ENCODE measurements at regions not wholly inside any gene's neighbourhood (a gene's known extent, or its start where the extent isn't known, plus 50 kb on each side); places are given as distances from the start of the nearest gene placed in this dataset.

DNA sequence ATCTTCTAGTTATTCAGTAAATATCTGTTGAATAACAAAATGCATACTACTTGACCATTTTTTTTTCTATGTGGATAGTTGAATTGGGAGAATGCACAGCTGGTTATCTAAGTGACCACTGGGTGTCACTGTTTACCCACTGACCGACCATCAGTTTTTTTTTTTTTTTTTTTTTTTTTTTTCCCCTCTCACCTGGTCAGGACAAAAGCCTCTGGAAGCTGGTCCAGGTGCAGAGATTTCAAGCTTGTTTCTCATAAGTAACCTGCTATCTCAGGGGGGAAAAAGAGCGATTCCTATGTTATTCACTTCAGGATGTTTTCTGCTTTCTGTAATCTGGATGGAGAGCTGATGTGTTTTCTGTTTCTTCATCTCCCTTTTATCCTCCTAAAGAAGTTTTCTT, 256.0 kb downstream of the DCDC2C start:
- peaks cover 6% of the 10 kb centered on the region for H3K27me3 Mint-ChIP-seq (ENCODE audit: insufficient read depth, unreplicated experiment)
- ChIA-PET POLR2A (interaction anchor here (0.7 kb wide), 1 partner anchor 71 kb away, joined by 3 read pairs; no protein-coding TSS in a partner anchor), CTCF (interaction anchor here (0.6 to 1.2 kb wide), 13 partner anchors 13 to 1163 kb away, joined by 3 to 8 read pairs (median 4); no protein-coding TSS in a partner anchor)
- H3K27ac Mint-ChIP-seq (ENCODE audit: unreplicated experiment): no peak overlapping the region
- no peaks in the 10 kb centered on the region for H3K9me3 Mint-ChIP-seq (ENCODE audit: unreplicated experiment)
- Histone ChIP-seq H3K27me3 (replicated peaks; ENCODE audit: control insufficient read depth, insufficient read depth, low read length) (no peaks in the 10 kb centered on the region), H3K9me3 (no peaks in the 10 kb centered on the region), H3K36me3 (ENCODE audit: control insufficient read depth, insufficient read depth, low read length) (no peaks in the 10 kb centered on the region), H3K4me1 (no peaks in the 10 kb centered on the region), H3K4me3 (ENCODE audit: low read depth, low read length) (no peak overlapping the region)
- intact Hi-C loops (cut with micrococcal nuclease; ENCODE audit: unreplicated experiment): loop anchor here (1.0 to 10.0 kb wide), 4 partner anchors 95 to 756 kb away; no protein-coding TSS in a partner anchor
- DNase-seq: peak in 1 of 2 experiments; percentile 36
- no peak overlapping the region for H3K4me3 Mint-ChIP-seq (ENCODE audit: unreplicated experiment)
- no peaks in the 10 kb centered on the region for H3K36me3 Mint-ChIP-seq (ENCODE audit: insufficient read depth, unreplicated experiment)
- BruUV-seq (replicated peaks): no TSS peak
- TF ChIP-seq, protein P1, sequence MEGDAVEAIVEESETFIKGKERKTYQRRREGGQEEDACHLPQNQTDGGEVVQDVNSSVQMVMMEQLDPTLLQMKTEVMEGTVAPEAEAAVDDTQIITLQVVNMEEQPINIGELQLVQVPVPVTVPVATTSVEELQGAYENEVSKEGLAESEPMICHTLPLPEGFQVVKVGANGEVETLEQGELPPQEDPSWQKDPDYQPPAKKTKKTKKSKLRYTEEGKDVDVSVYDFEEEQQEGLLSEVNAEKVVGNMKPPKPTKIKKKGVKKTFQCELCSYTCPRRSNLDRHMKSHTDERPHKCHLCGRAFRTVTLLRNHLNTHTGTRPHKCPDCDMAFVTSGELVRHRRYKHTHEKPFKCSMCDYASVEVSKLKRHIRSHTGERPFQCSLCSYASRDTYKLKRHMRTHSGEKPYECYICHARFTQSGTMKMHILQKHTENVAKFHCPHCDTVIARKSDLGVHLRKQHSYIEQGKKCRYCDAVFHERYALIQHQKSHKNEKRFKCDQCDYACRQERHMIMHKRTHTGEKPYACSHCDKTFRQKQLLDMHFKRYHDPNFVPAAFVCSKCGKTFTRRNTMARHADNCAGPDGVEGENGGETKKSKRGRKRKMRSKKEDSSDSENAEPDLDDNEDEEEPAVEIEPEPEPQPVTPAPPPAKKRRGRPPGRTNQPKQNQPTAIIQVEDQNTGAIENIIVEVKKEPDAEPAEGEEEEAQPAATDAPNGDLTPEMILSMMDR (IDR thresholded peaks at IDR 0.05; ENCODE audit: insufficient read depth in 1 of 2, low read depth in 1 of 2, low read length in 1 of 2, severe bottlenecking in 1 of 2, unreplicated experiment in 1 of 2): peak; percentile 69 to 86
- no peaks in the 10 kb centered on the region for H3K4me1 Mint-ChIP-seq (ENCODE audit: low read depth, unreplicated experiment)

DNA sequence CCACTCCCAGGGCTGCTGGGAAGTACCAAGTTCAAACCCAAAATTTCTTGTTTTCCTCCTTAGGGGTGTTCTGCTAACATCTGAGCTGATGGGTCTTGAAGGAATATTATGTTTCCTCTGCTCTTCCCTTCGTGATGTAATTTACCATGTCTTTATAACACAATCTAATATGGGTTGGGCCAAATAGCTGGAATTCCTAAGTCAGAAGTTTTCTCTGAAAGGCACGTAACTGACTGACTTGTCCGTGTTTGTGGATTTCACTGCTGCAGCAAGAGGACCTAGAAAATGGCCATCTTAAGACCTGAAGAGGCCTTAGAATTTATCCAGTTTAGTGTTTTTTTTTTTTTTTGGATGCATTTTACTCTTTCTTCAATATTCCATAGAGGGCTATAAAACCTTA, 256.7 kb downstream of the DCDC2C start:
- H3K4me3 Mint-ChIP-seq (ENCODE audit: unreplicated experiment): no peak overlapping the region
- no peaks in the 10 kb centered on the region for H3K4me1 ChIP-seq
- no peaks in the 10 kb centered on the region for H3K27me3 ChIP-seq (replicated peaks; ENCODE audit: control insufficient read depth, insufficient read depth, low read length)
- no peaks in the 10 kb centered on the region for H3K9me3 Mint-ChIP-seq (ENCODE audit: unreplicated experiment)
- TF ChIP-seq, protein P1 (IDR thresholded peaks at IDR 0.05; ENCODE audit: insufficient read depth in 1 of 2, low read depth in 1 of 2, low read length in 1 of 2, severe bottlenecking in 1 of 2, unreplicated experiment in 1 of 2): no peak
- POLR2A ChIA-PET: no interaction called here
- no TSS peak for BruUV-seq (replicated peaks)
- intact Hi-C loops (cut with micrococcal nuclease; ENCODE audit: unreplicated experiment): no loop called here
- CTCF ChIA-PET: interaction anchor here (0.6 to 1.2 kb wide), 3 partner anchors 13 to 803 kb away, joined by 3 to 8 read pairs (median 5); no protein-coding TSS in a partner anchor
- H3K4me3 ChIP-seq (ENCODE audit: low read depth, low read length): no peak overlapping the region
- no peak for DNase-seq
- no peaks in the 10 kb centered on the region for H3K36me3 Mint-ChIP-seq (ENCODE audit: insufficient read depth, unreplicated experiment)
- no peaks in the 10 kb centered on the region for H3K9me3 ChIP-seq
- H3K4me1 Mint-ChIP-seq (ENCODE audit: low read depth, unreplicated experiment): no peaks in the 10 kb centered on the region
- H3K27me3 Mint-ChIP-seq (ENCODE audit: insufficient read depth, unreplicated experiment): peaks cover 8% of the 10 kb centered on the region
- H3K27ac Mint-ChIP-seq (ENCODE audit: unreplicated experiment): no peak overlapping the region
- H3K36me3 ChIP-seq (ENCODE audit: control insufficient read depth, insufficient read depth, low read length): no peaks in the 10 kb centered on the region

GRCh38 chr2:3962719-3963118, 259.3 kb downstream of the DCDC2C start:
- H3K36me3 ChIP-seq (ENCODE audit: control insufficient read depth, insufficient read depth, low read length): no peaks in the 10 kb centered on the region
- H3K4me3 ChIP-seq (ENCODE audit: low read depth, low read length): no peak overlapping the region
- peaks cover 8% of the 10 kb centered on the region for H3K27me3 Mint-ChIP-seq (ENCODE audit: insufficient read depth, unreplicated experiment)
- no peak overlapping the region for H3K27ac Mint-ChIP-seq (ENCODE audit: unreplicated experiment)
- TF ChIP-seq, protein P1 (IDR thresholded peaks at IDR 0.05; ENCODE audit: insufficient read depth in 1 of 2, low read depth in 1 of 2, low read length in 1 of 2, severe bottlenecking in 1 of 2, unreplicated experiment in 1 of 2): no peak
- no peaks in the 10 kb centered on the region for H3K9me3 Mint-ChIP-seq (ENCODE audit: unreplicated experiment)
- CTCF ChIA-PET: no interaction called here
- BruUV-seq (replicated peaks): no TSS peak
- no peak for DNase-seq
- H3K27me3 ChIP-seq (replicated peaks; ENCODE audit: control insufficient read depth, insufficient read depth, low read length): no peaks in the 10 kb centered on the region
- no peaks in the 10 kb centered on the region for H3K36me3 Mint-ChIP-seq (ENCODE audit: insufficient read depth, unreplicated experiment)
- no peaks in the 10 kb centered on the region for H3K4me1 ChIP-seq
- H3K4me1 Mint-ChIP-seq (ENCODE audit: low read depth, unreplicated experiment): no peaks in the 10 kb centered on the region
- no peak overlapping the region for H3K4me3 Mint-ChIP-seq (ENCODE audit: unreplicated experiment)
- POLR2A ChIA-PET: no interaction called here
- intact Hi-C loops (cut with micrococcal nuclease; ENCODE audit: unreplicated experiment): no loop called here
- no peaks in the 10 kb centered on the region for H3K9me3 ChIP-seq

Measured in Caco-2 (cell line).